SU-DHL-6 (cell line): ENCODE measurements at regions not wholly inside any gene's neighbourhood (a gene's known extent, or its start where the extent isn't known, plus 50 kb on each side); places are given as distances from the start of the nearest gene placed in this dataset.

Experiments
- CTCF ChIP-seq: fragments of 200-600 bp; sonication (generic); IDR thresholded peaks from one replicate; pipeline ENCODE4 v1.5.1; 2017; ENCODE audit warnings: antibody characterized with exemption, mild to moderate bottlenecking, low read length, moderate library complexity; ENCODE audit not compliant: insufficient read depth, poor library complexity, severe bottlenecking
- EZH2phosphoT487 ChIP-seq: fragments of 200-600 bp; sonication (generic), shearing (Covaris generic); conservative IDR thresholded peaks from 2 replicates; pipeline ENCODE4 v1.6.1; 2018; ENCODE audit warnings: mild to moderate bottlenecking, antibody characterized with exemption, low read length, moderate library complexity, mixed read lengths

- TF ChIP-seq CTCF (no peak), EZH2phosphoT487 (no peak)
These were observed 102.8 kb upstream of the SAMD11 start for GRCh38 chr1:820962-821361.
